ENCODE measurements at regions not wholly inside any gene's neighbourhood (a gene's known extent, or its start where the extent isn't known, plus 50 kb on each side); places are given as distances from the start of the nearest gene placed in this dataset.

DNA sequence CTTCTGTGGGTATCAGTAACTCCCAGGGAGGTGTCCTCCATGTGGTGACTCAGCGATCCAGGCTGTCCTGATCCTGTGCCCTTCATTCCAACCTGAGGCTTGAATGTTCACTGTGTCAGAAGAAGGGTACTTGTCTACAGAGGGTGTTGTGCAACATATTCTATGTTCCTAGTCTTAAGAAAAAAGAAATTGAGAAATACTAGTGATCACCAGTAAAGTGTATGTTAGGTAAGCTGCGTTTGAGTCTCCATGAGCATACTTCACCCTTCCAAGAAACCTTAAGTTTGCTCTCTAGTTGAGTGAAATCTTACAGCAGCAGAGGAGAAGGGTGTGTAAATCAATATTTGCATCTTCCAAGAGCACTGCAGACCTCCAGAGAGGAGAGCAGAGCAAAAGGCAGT, 122.2 kb upstream of the SLC24A5 start:
- TF ChIP-seq, protein P1, sequence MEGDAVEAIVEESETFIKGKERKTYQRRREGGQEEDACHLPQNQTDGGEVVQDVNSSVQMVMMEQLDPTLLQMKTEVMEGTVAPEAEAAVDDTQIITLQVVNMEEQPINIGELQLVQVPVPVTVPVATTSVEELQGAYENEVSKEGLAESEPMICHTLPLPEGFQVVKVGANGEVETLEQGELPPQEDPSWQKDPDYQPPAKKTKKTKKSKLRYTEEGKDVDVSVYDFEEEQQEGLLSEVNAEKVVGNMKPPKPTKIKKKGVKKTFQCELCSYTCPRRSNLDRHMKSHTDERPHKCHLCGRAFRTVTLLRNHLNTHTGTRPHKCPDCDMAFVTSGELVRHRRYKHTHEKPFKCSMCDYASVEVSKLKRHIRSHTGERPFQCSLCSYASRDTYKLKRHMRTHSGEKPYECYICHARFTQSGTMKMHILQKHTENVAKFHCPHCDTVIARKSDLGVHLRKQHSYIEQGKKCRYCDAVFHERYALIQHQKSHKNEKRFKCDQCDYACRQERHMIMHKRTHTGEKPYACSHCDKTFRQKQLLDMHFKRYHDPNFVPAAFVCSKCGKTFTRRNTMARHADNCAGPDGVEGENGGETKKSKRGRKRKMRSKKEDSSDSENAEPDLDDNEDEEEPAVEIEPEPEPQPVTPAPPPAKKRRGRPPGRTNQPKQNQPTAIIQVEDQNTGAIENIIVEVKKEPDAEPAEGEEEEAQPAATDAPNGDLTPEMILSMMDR (IDR thresholded peaks at IDR 0.05; ENCODE audit: insufficient read depth, low read depth, low read length) = no peak
- POLR2A ChIA-PET = no interaction called here
- H3K4me3 ChIP-seq (ENCODE audit: low read depth, low read length) = no peak overlapping the region
- no peaks in the 10 kb centered on the region for H3K27me3 ChIP-seq (ENCODE audit: control insufficient read depth, insufficient read depth, low read length)
- no peak for DNase-seq (ENCODE audit: low read depth)
- no peaks in the 10 kb centered on the region for H3K36me3 ChIP-seq (ENCODE audit: control insufficient read depth, insufficient read depth, low read length)
- CTCF ChIA-PET = no interaction called here

DNA sequence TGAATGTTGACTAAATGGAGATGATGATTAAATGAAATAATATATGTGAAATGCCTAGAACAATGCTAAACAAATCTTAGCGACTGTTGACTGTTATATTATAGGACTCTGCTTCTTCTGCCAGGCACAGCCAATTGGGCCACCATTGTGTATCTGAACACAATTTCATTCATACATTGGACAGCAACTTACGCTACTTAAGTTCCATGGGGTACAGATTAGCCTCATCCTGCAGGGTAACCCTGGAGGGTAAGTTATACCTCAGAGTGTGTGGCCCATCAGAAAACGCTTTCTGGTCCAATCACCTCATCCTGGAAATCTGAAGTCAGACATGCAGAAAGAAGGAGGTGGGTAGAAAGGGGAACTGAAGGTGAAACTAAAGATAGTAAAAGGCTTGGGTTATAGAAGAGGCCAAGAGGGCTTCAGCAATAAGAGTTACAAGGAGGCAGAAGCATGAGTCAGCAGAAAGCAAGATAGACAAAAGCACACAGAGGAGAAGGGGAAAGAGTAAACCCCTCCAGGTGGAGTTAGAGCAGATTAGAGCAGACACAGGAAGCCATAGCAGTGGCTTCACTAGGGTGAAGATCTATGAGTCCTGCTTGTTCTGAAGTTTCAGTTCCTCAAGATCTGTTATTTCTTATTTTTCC, 119.3 kb upstream of the SLC24A5 start:
- H3K4me3 ChIP-seq (ENCODE audit: low read depth, low read length) = no peak overlapping the region
- POLR2A ChIA-PET = no interaction called here
- no peak for DNase-seq (ENCODE audit: low read depth)
- TF ChIP-seq, protein P1 (IDR thresholded peaks at IDR 0.05; ENCODE audit: insufficient read depth, low read depth, low read length) = no peak
- CTCF ChIA-PET = no interaction called here
- H3K36me3 ChIP-seq (ENCODE audit: control insufficient read depth, insufficient read depth, low read length) = no peaks in the 10 kb centered on the region
- no peaks in the 10 kb centered on the region for H3K27me3 ChIP-seq (ENCODE audit: control insufficient read depth, insufficient read depth, low read length)

DNA sequence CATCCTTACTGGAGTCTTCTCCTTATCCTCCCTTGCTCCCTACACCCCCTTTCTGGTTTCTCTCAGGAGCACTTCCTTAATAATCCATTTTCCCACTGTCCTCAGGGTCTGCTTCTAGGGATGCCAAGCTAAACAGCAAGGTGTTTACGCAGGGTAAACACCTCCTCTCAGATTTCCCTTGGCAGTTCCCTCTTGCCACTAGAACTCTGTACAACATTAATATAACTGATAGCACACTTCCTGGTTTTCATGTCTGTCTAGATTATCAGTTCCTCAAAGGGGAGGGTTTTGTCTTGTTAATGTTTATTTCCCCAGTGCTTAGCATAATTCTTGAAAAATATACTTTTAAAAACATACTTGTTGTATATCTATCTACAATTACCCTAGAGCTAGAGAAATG, 118.0 kb upstream of the SLC24A5 start:
- DNase-seq (ENCODE audit: low read depth) = no peak
- no peak overlapping the region for H3K4me3 ChIP-seq (ENCODE audit: low read depth, low read length)
- POLR2A ChIA-PET = no interaction called here
- H3K36me3 ChIP-seq (ENCODE audit: control insufficient read depth, insufficient read depth, low read length) = no peaks in the 10 kb centered on the region
- no peaks in the 10 kb centered on the region for H3K27me3 ChIP-seq (ENCODE audit: control insufficient read depth, insufficient read depth, low read length)
- TF ChIP-seq, protein P1 (IDR thresholded peaks at IDR 0.05; ENCODE audit: insufficient read depth, low read depth, low read length) = no peak
- CTCF ChIA-PET = no interaction called here

DNA sequence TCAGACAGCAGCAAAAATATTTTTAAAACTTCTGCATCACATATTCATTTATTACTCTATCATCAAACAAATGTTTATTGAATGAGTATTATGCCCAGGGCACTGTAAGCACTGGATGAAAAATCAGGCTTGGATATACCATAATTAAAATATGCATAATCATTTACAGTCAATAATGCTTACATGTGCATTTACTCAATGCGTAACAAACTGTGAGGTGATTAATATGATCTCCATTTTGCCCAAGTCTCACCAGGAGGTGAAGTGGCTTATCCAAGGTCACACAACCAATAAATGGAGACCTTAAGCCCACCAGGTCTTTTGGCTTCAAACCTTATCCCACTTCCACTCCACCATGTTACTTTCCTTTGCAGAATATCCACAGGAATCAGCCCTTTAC, 117.3 kb upstream of the SLC24A5 start:
- TF ChIP-seq, protein P1 (IDR thresholded peaks at IDR 0.05; ENCODE audit: insufficient read depth, low read depth, low read length) = no peak
- Histone ChIP-seq H3K36me3 (ENCODE audit: control insufficient read depth, insufficient read depth, low read length) (no peaks in the 10 kb centered on the region), H3K4me3 (ENCODE audit: low read depth, low read length) (no peak overlapping the region), H3K27me3 (ENCODE audit: control insufficient read depth, insufficient read depth, low read length) (no peaks in the 10 kb centered on the region)
- ChIA-PET CTCF (no interaction called here), POLR2A (no interaction called here)
- DNase-seq (ENCODE audit: low read depth) = no peak

DNA sequence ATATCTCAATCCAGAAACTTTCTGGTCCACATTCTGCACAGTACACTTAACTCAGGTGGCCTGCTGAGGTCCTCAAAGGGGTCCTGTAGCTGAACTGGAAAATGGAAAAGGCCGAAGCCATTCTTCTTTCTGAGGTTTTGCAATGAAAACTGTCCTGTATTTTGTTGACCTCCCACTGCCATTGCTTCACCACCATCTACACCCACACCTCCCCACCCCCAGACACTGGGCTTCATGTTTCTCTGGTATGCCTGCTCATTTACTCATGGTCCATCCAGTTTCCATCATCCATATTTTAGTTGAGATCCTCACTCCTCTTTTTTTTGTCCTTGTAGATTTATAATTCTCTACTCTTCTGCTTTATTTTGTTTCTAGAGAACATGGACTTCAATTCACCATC, 115.7 kb upstream of the SLC24A5 start:
- ChIA-PET POLR2A (no interaction called here), CTCF (interaction anchor here (1.5 kb wide), 1 partner anchor 17 kb away, joined by 3 read pairs; no protein-coding TSS in a partner anchor)
- no peak for DNase-seq (ENCODE audit: low read depth)
- Histone ChIP-seq H3K27me3 (ENCODE audit: control insufficient read depth, insufficient read depth, low read length) (no peaks in the 10 kb centered on the region), H3K4me3 (ENCODE audit: low read depth, low read length) (no peak overlapping the region), H3K36me3 (ENCODE audit: control insufficient read depth, insufficient read depth, low read length) (no peaks in the 10 kb centered on the region)
- TF ChIP-seq, protein P1 (IDR thresholded peaks at IDR 0.05; ENCODE audit: insufficient read depth, low read depth, low read length) = no peak
